ENCODE measurements at regions not wholly inside any gene's neighbourhood (a gene's known extent, or its start where the extent isn't known, plus 50 kb on each side); places are given as distances from the start of the nearest gene placed in this dataset.

GRCh38 chr6:98769546-98769945 is 64.8 kb upstream of the POU3F2 start:
- TF ChIP-seq EZH2phosphoT487 (IDR thresholded peaks at IDR 0.05; ENCODE audit: insufficient read depth, low read depth) (no peak), EZH2 (IDR thresholded peaks at IDR 0.05; ENCODE audit: insufficient read depth, poor library complexity, severe bottlenecking) (no peak)

Data from GM23248 (cell line).